NT2/D1 (cell line): ENCODE measurements at regions not wholly inside any gene's neighbourhood (a gene's known extent, or its start where the extent isn't known, plus 50 kb on each side); places are given as distances from the start of the nearest gene placed in this dataset.

Experiments
- SUZ12 ChIP-seq: IDR thresholded peaks from 2 replicates; pipeline ENCODE4 v1.6.1; 2011; ENCODE audit not compliant: insufficient read length, insufficient read depth; ENCODE audit errors: extremely low read depth
- YY1 ChIP-seq: IDR thresholded peaks from 2 replicates; pipeline ENCODE4 v1.6.1; 2011; ENCODE audit not compliant: insufficient read length, insufficient read depth
- ZNF274 ChIP-seq: IDR thresholded peaks from 2 replicates; pipeline ENCODE4 v1.6.1; 2011; ENCODE audit warnings: mild to moderate bottlenecking, low read depth, low read length

GRCh38 chr21:35517865-35518264, 468.8 kb upstream of the RUNX1 start:
- TF ChIP-seq YY1 (no peak), ZNF274 (no peak), SUZ12 (no peak)
